Trophoblast cell (in vitro differentiated cells and primary cell): ENCODE measurements at regions not wholly inside any gene's neighbourhood (a gene's known extent, or its start where the extent isn't known, plus 50 kb on each side); places are given as distances from the start of the nearest gene placed in this dataset.
"Not testable (repeated sequence)": the region's sequence is repeated elsewhere in the genome, so short reads cannot be mapped to it uniquely, and the experiment has no call there.

Experiments
- DNase-seq, 2 donors: peaks; one replicate each; pipeline ENCODE4 v3.0.0-alpha.2; 2016
- H2AFZ ChIP-seq: 2 replicates; pipeline ENCODE4 v1.6.1; 2013; ENCODE audit warnings: low read length, moderate library complexity, mild to moderate bottlenecking; ENCODE audit not compliant: insufficient read depth, poor library complexity
- H2AK5ac ChIP-seq: 2 replicates; pipeline ENCODE4 v1.6.1; 2013; ENCODE audit warnings: mild to moderate bottlenecking, low read length
- H2BK120ac ChIP-seq: 2 replicates; pipeline ENCODE4 v1.6.1; 2013; ENCODE audit warnings: low read length, mild to moderate bottlenecking, moderate library complexity; ENCODE audit not compliant: insufficient read depth, poor library complexity
- H2BK12ac ChIP-seq: 2 replicates; pipeline ENCODE4 v1.6.1; 2013; ENCODE audit warnings: mild to moderate bottlenecking, low read length, moderate library complexity
- H2BK5ac ChIP-seq: 2 replicates; pipeline ENCODE4 v1.6.1; 2013; ENCODE audit warnings: low read length, low read depth, moderate library complexity, mild to moderate bottlenecking; ENCODE audit not compliant: poor library complexity
- H3K14ac ChIP-seq: 2 replicates; pipeline ENCODE4 v1.6.1; 2013; ENCODE audit warnings: mild to moderate bottlenecking, low read length
- H3K18ac ChIP-seq: 2 replicates; pipeline ENCODE4 v1.6.1; 2013; ENCODE audit warnings: mild to moderate bottlenecking, low read length
- H3K23ac ChIP-seq: 2 replicates; pipeline ENCODE4 v1.6.1; 2013; ENCODE audit warnings: low read length
- H3K27ac ChIP-seq: 2 replicates; pipeline ENCODE4 v1.5.1; 2013; ENCODE audit warnings: low read depth, mild to moderate bottlenecking, inconsistent platforms, low read length, moderate library complexity
- H3K27me3 ChIP-seq: 2 replicates; pipeline ENCODE4 v1.6.1; 2013; ENCODE audit warnings: inconsistent platforms, mild to moderate bottlenecking, low read length, moderate library complexity; ENCODE audit not compliant: insufficient read depth
- H3K36me3 ChIP-seq, 2 experiments: 1 replicate in 1 of 2; 2 replicates in 1 of 2; pipeline ENCODE4 v1.6.1; 2013; ENCODE audit warnings: low read length in 2 of 2, mild to moderate bottlenecking in 2 of 2, moderate library complexity in 1 of 2; ENCODE audit not compliant: insufficient read depth in 2 of 2, control insufficient read depth in 1 of 2
- H3K4ac ChIP-seq: 2 replicates; pipeline ENCODE4 v1.6.1; 2013; ENCODE audit warnings: low read depth, mild to moderate bottlenecking, low read length, moderate library complexity
- H3K4me1 ChIP-seq, 2 experiments: 1 replicate in 1 of 2; 2 replicates in 1 of 2; pipeline ENCODE4 v1.6.1; 2013; ENCODE audit warnings: low read length in 2 of 2, mild to moderate bottlenecking in 2 of 2, moderate library complexity in 1 of 2; ENCODE audit not compliant: insufficient read depth in 2 of 2, control insufficient read depth in 1 of 2
- H3K4me2 ChIP-seq: 2 replicates; pipeline ENCODE4 v1.6.1; 2013; ENCODE audit warnings: inconsistent platforms, mild to moderate bottlenecking, low read length, moderate library complexity
- H3K4me3 ChIP-seq: 2 replicates; pipeline ENCODE4 v1.5.1; 2013; ENCODE audit warnings: mild to moderate bottlenecking, low read depth, low read length, inconsistent platforms
- H3K79me1 ChIP-seq: one replicate; pipeline ENCODE4 v1.6.1; 2013; ENCODE audit warnings: low read length
- H3K79me2 ChIP-seq: 2 replicates; pipeline ENCODE4 v1.6.1; 2013; ENCODE audit warnings: low read length, mild to moderate bottlenecking; ENCODE audit not compliant: control insufficient read depth, insufficient read depth, poor library complexity
- H3K9ac ChIP-seq: 2 replicates; pipeline ENCODE4 v1.6.1; 2013; ENCODE audit warnings: mild to moderate bottlenecking, low read length
- H3K9me3 ChIP-seq: 2 replicates; pipeline ENCODE4 v1.6.1; 2013; ENCODE audit warnings: low read depth, mild to moderate bottlenecking, control low read depth, inconsistent platforms, low read length; ENCODE audit not compliant: insufficient read depth
- H4K12ac ChIP-seq: 2 replicates; pipeline ENCODE4 v1.6.1; 2013; ENCODE audit warnings: low read depth, mild to moderate bottlenecking, low read length, moderate library complexity
- H4K8ac ChIP-seq: 2 replicates; pipeline ENCODE4 v1.6.1; 2013; ENCODE audit warnings: low read depth, mild to moderate bottlenecking, low read length, moderate library complexity
- H4K91ac ChIP-seq: one replicate; pipeline ENCODE4 v1.6.1; 2013; ENCODE audit warnings: low read depth, mild to moderate bottlenecking, low read length, moderate library complexity
- WGBS: extraction: QIAGEN DNeasy Blood & Tissue Kit; methylation state at CpG from one replicate; pipeline ENCODE4 v1.1.7; 2013; ENCODE audit warnings: missing lambda C conversion rate; ENCODE audit not compliant: insufficient read length, insufficient coverage; ENCODE audit errors: extremely low coverage; 5-methylcytosine and 5-hydroxymethylcytosine counted together

- not testable (repeated sequence) for H2BK120ac ChIP-seq, H4K8ac ChIP-seq, H3K4me3 ChIP-seq, H3K4ac ChIP-seq, H3K36me3 ChIP-seq, H2AFZ ChIP-seq, H4K12ac ChIP-seq, H3K23ac ChIP-seq, H2BK5ac ChIP-seq, H3K18ac ChIP-seq, H3K4me1 ChIP-seq, H3K79me1 ChIP-seq, H3K27me3 ChIP-seq, H3K79me2 ChIP-seq, H3K14ac ChIP-seq, H2BK12ac ChIP-seq, H3K4me2 ChIP-seq, H2AK5ac ChIP-seq, H3K9ac ChIP-seq, H4K91ac ChIP-seq, DNase-seq, H3K27ac ChIP-seq
- WGBS: no CpG with 5 or more reads among the region's 4 CpGs
- H3K9me3 ChIP-seq: peaks cover 29% of the 10 kb centered on the region
Measured at GRCh38 chr9:65414249-65414648, 129.2 kb upstream of the FOXD4L5 start.

GRCh38 chr9:65413371-65413770 lies 128.4 kb upstream of the FOXD4L5 start:
- H3K27me3 ChIP-seq, H3K36me3 ChIP-seq, H3K18ac ChIP-seq, H2AK5ac ChIP-seq, H4K12ac ChIP-seq, H3K14ac ChIP-seq, H2BK120ac ChIP-seq, H3K4me3 ChIP-seq, H3K27ac ChIP-seq, H2BK12ac ChIP-seq, H3K23ac ChIP-seq, H3K9ac ChIP-seq, H4K8ac ChIP-seq, H2AFZ ChIP-seq, H3K79me2 ChIP-seq, H3K4me2 ChIP-seq, H4K91ac ChIP-seq, DNase-seq, H3K4ac ChIP-seq, H3K4me1 ChIP-seq, H3K79me1 ChIP-seq, H2BK5ac ChIP-seq: not testable (repeated sequence)
- WGBS: no CpG with 5 or more reads among the region's 5 CpGs
- peaks cover 36% of the 10 kb centered on the region for H3K9me3 ChIP-seq

DNA sequence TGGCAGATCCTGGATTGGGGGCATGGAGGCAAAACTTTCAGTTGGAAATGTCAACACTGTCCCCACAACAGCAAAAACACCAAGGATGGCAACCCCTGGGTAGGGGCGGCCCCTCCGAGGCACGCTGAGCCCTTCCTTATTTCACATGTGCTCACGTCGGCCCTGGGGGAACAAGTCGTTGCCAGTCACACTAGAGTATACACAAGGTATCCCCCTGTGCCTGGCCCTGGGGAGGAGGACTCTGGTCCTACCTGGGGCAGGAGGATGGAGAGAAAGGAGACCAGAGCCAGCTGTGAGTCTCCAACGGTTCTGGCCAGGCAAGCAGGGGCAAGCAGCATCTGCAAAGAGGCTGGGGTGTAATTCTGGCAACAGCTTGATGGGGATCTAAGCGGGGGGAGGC lies 126.9 kb upstream of the FOXD4L5 start:
- no peaks in the 10 kb centered on the region for H3K27me3 ChIP-seq
- no peak overlapping the region for H2BK120ac ChIP-seq
- H2BK12ac ChIP-seq: no peak overlapping the region
- WGBS: no CpG with 5 or more reads among the region's 8 CpGs
- no peaks in the 10 kb centered on the region for H3K4me1 ChIP-seq
- H4K8ac ChIP-seq: no peak overlapping the region
- H2AK5ac ChIP-seq: no peak overlapping the region
- no peak overlapping the region for H3K4me2 ChIP-seq
- no peak overlapping the region for H3K18ac ChIP-seq
- no peak overlapping the region for H3K27ac ChIP-seq
- no peak overlapping the region for H3K23ac ChIP-seq
- H3K36me3 ChIP-seq: no peaks in the 10 kb centered on the region
- no peaks in the 10 kb centered on the region for H3K79me2 ChIP-seq
- no peak overlapping the region for H4K12ac ChIP-seq
- no peak overlapping the region for H2BK5ac ChIP-seq
- H3K14ac ChIP-seq: no peak overlapping the region
- peaks cover 38% of the 10 kb centered on the region for H3K9me3 ChIP-seq
- no peak overlapping the region for H3K4ac ChIP-seq
- H3K9ac ChIP-seq: no peak overlapping the region
- H3K79me1 ChIP-seq: no peaks in the 10 kb centered on the region
- no peak overlapping the region for H4K91ac ChIP-seq
- no peak overlapping the region for H2AFZ ChIP-seq
- no peak for DNase-seq
- H3K4me3 ChIP-seq: no peak overlapping the region

DNA sequence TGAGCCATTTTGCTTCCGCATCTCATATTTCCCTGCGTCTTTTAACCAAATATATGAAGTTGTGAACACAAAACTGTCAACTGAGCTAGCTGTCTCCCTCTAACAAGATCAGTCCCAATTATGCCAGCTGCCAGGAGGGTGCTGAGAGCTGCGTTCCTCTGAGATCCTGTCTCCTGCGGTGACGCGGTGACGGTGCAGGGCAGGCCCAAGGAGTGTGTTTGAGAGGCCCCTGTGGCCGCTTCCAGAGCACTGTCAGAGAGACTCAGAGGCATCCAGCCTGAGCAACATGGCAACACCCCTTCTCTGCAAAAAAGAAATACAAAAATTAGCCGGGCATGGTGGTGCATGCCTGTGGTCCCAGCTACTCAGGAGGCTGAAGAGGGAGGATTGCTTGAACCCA lies 126.3 kb upstream of the FOXD4L5 start:
- Histone ChIP-seq H2AFZ (no peak overlapping the region), H2BK120ac (no peak overlapping the region), H3K23ac (no peak overlapping the region), H3K36me3 (no peaks in the 10 kb centered on the region), H2BK5ac (no peak overlapping the region), H3K9me3 (peaks cover 41% of the 10 kb centered on the region), H4K91ac (no peak overlapping the region), H3K4me2 (no peak overlapping the region), H3K4me3 (no peak overlapping the region), H4K8ac (no peak overlapping the region), H3K4me1 (no peaks in the 10 kb centered on the region), H3K9ac (no peak overlapping the region), H2AK5ac (no peak overlapping the region), H2BK12ac (no peak overlapping the region), H3K79me2 (no peaks in the 10 kb centered on the region), H3K27me3 (no peaks in the 10 kb centered on the region), H3K79me1 (no peaks in the 10 kb centered on the region), H3K4ac (no peak overlapping the region), H4K12ac (no peak overlapping the region), H3K18ac (no peak overlapping the region), H3K27ac (no peak overlapping the region), H3K14ac (no peak overlapping the region)
- no CpG with 5 or more reads among the region's 9 CpGs for WGBS
- DNase-seq: no peak
